ENCODE measurements at regions not wholly inside any gene's neighbourhood (a gene's known extent, or its start where the extent isn't known, plus 50 kb on each side); places are given as distances from the start of the nearest gene placed in this dataset.

DNA sequence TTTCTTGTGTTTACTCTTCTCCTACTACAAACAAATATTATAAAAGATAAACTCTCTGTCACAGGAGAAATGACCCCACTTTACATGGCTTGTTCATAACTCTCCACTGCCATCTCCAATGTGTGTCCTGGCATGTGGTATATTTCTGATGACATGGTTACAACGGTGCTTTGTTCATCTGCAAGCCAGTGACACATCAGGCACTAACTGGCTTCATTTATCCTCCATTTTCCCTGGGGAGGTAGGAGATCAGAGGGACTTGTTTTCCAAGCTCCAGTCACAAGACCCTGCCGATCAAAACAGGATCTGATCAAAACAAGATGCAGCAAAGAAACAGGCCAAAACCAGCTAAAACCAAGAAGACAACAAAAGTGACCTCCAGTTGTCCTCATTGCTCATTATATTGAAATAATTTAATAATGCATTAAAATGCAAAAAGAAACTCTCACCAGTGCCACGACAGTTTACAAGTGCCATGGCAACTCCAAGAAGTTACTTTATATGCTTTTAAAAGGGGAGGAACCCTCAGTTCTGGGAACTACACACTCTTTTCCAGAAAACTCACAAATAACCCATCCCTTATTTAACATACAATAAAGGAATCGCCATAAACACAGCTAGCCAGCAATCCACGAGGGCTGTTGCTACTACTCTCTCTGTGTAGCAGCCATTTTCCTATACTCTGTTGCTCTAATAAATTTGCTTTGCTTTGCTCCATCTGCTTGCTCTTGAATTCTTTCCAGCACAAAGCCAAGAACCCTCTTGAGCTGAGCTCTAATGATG lies 224.2 kb downstream of the XPNPEP1 start:
- Histone ChIP-seq H3K36me3 (ENCODE audit: control insufficient read depth in 4 of 4, insufficient read depth in 3 of 4, low read depth in 1 of 4, low read length in 3 of 4) (no peaks in the 10 kb centered on the region), H3K4me3 (ENCODE audit: low read depth in 1 of 3, low read length in 3 of 3) (no peak overlapping the region), H3K4me1 (ENCODE audit: control insufficient read depth in 4 of 4, insufficient read depth in 4 of 4, low read length in 3 of 4) (no peaks in the 10 kb centered on the region), H3K27ac (ENCODE audit: low read depth in 1 of 2, low read length in 2 of 2) (no peak overlapping the region), H3K9me3 (ENCODE audit: control insufficient read depth in 4 of 4, low read length in 3 of 4) (no peaks in the 10 kb centered on the region), H3K9ac (ENCODE audit: low read depth in 1 of 2, low read length in 2 of 2) (no peak overlapping the region), H3K27me3 (ENCODE audit: control insufficient read depth in 4 of 4, insufficient read depth in 4 of 4, low read length in 3 of 4) (peaks cover 0 to 2% (median 0%) of the 10 kb centered on the region in 4 donors)
- WGBS, result 67% methylated on average over 5 of the region's 5 CpGs
- DNase-seq (ENCODE audit: low spot score), result no peak
- TF ChIP-seq FOXA2 (IDR thresholded peaks at IDR 0.05) (no peak), SP1 (IDR thresholded peaks at IDR 0.05) (no peak), RAD21 (IDR thresholded peaks at IDR 0.05) (no peak), FOXA1 (IDR thresholded peaks at IDR 0.05) (no peak)
- TF ChIP-seq, protein P1, sequence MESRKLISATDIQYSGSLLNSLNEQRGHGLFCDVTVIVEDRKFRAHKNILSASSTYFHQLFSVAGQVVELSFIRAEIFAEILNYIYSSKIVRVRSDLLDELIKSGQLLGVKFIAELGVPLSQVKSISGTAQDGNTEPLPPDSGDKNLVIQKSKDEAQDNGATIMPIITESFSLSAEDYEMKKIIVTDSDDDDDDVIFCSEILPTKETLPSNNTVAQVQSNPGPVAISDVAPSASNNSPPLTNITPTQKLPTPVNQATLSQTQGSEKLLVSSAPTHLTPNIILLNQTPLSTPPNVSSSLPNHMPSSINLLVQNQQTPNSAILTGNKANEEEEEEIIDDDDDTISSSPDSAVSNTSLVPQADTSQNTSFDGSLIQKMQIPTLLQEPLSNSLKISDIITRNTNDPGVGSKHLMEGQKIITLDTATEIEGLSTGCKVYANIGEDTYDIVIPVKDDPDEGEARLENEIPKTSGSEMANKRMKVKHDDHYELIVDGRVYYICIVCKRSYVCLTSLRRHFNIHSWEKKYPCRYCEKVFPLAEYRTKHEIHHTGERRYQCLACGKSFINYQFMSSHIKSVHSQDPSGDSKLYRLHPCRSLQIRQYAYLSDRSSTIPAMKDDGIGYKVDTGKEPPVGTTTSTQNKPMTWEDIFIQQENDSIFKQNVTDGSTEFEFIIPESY (IDR thresholded peaks at IDR 0.05), result no peak

DNA sequence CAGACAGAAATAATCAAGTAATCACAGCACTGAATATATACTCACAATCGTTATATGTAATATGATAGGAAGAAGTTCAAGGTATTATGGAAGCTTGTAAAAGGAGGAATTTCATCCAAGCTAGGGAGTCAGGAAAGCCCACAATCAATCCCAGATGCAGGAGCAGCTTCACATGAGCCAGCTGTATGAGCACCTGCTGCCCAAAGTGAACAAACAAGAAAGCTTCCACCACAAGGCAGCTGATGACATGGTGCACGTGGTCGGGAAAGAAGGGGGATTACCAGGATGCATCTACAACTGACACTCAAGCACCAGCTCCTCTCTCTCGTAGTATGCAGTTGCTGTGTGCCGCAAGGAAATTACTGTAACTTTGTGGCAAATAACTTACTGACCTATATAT lies 225.2 kb downstream of the XPNPEP1 start:
- TF ChIP-seq JUND (IDR thresholded peaks at IDR 0.05) (no peak), HNF4G (IDR thresholded peaks at IDR 0.05) (no peak), GABPA (IDR thresholded peaks at IDR 0.05 in 1 of 2, conservative IDR thresholded peaks at IDR 0.05 in 1 of 2) (no peak)
- no peak for DNase-seq (ENCODE audit: low spot score)
- 70% methylated on average over 5 of the region's 5 CpGs for WGBS

DNA sequence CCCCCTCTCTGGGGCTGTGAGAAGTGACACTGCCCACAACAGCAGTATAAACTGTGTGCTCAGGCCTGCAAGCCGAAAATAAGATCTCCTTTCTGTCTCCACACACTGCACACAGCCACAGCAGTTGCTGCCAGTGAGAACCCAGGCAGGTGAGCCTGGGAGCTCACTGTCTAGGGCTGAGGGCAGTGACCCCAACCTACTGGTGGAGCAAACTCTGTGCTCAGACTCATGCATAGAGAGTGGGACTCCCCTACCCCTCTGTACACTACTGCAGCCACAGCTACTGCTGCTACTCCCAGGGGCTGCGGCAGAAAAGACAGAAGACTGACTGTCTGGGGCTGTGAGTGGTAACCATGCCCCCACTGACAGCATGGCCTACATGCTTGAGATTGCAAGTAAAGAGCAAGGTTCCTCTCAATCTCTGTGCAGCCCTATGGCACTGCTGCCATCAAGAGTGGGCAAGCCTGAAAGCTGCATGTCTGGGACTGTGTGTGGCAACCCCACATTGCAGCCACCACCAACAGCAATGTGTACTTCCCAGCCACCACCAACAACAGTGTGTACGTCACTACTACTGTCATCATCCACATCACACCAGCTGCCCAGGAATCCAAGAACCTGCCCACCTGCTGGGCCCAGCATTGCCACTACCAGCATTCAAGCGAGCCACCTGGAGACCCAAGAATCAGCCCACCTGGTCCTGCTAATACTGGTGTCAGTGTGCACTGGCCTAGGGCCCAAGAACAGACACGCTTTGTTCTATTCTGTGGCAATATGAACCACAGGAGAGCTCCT lies 226.1 kb downstream of the XPNPEP1 start:
- Histone ChIP-seq H3K4me1 (ENCODE audit: control insufficient read depth in 4 of 4, insufficient read depth in 4 of 4, low read length in 3 of 4) (no peaks in the 10 kb centered on the region), H3K27ac (ENCODE audit: low read depth in 1 of 2, low read length in 2 of 2) (no peak overlapping the region), H3K4me3 (ENCODE audit: low read depth in 1 of 3, low read length in 3 of 3) (no peak overlapping the region), H3K27me3 (ENCODE audit: control insufficient read depth in 4 of 4, insufficient read depth in 4 of 4, low read length in 3 of 4) (peaks cover 0 to 1% (median 0%) of the 10 kb centered on the region in 4 donors), H3K9ac (ENCODE audit: low read depth in 1 of 2, low read length in 2 of 2) (no peak overlapping the region), H3K36me3 (ENCODE audit: control insufficient read depth in 4 of 4, insufficient read depth in 3 of 4, low read depth in 1 of 4, low read length in 3 of 4) (no peaks in the 10 kb centered on the region), H3K9me3 (ENCODE audit: control insufficient read depth in 4 of 4, low read length in 3 of 4) (no peaks in the 10 kb centered on the region)
- no peak for DNase-seq (ENCODE audit: low spot score)
- 75% methylated on average over 5 of the region's 5 CpGs for WGBS
- no peak for TF ChIP-seq RXRA (IDR thresholded peaks at IDR 0.05)
- TF ChIP-seq SP1 (IDR thresholded peaks at IDR 0.05), result no peak
- TF ChIP-seq, protein P2, sequence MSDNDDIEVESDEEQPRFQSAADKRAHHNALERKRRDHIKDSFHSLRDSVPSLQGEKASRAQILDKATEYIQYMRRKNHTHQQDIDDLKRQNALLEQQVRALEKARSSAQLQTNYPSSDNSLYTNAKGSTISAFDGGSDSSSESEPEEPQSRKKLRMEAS (IDR thresholded peaks at IDR 0.05), result no peak
- no peak for TF ChIP-seq TAF1 (conservative IDR thresholded peaks at IDR 0.05)
- TF ChIP-seq HNF4A (conservative IDR thresholded peaks at IDR 0.05), result no peak
- no peak for TF ChIP-seq EGR1 (IDR thresholded peaks at IDR 0.05; ENCODE audit: low read depth in 2 of 2)
- TF ChIP-seq, protein P3, sequence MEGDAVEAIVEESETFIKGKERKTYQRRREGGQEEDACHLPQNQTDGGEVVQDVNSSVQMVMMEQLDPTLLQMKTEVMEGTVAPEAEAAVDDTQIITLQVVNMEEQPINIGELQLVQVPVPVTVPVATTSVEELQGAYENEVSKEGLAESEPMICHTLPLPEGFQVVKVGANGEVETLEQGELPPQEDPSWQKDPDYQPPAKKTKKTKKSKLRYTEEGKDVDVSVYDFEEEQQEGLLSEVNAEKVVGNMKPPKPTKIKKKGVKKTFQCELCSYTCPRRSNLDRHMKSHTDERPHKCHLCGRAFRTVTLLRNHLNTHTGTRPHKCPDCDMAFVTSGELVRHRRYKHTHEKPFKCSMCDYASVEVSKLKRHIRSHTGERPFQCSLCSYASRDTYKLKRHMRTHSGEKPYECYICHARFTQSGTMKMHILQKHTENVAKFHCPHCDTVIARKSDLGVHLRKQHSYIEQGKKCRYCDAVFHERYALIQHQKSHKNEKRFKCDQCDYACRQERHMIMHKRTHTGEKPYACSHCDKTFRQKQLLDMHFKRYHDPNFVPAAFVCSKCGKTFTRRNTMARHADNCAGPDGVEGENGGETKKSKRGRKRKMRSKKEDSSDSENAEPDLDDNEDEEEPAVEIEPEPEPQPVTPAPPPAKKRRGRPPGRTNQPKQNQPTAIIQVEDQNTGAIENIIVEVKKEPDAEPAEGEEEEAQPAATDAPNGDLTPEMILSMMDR (IDR thresholded peaks at IDR 0.05; ENCODE audit: low read depth, low read length, missing input control), result no peak
- no peak for TF ChIP-seq GABPA (IDR thresholded peaks at IDR 0.05 in 1 of 2, conservative IDR thresholded peaks at IDR 0.05 in 1 of 2)
- TF ChIP-seq HNF4G (IDR thresholded peaks at IDR 0.05), result no peak
- TF ChIP-seq, protein P4, sequence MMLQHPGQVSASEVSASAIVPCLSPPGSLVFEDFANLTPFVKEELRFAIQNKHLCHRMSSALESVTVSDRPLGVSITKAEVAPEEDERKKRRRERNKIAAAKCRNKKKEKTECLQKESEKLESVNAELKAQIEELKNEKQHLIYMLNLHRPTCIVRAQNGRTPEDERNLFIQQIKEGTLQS (IDR thresholded peaks at IDR 0.05), result no peak
- no peak for TF ChIP-seq RAD21 (IDR thresholded peaks at IDR 0.05)
- TF ChIP-seq NR2F2 (IDR thresholded peaks at IDR 0.05), result no peak
- TF ChIP-seq, protein P1 (IDR thresholded peaks at IDR 0.05), result no peak

More for the DNA sequence above, 225.2 kb downstream of the XPNPEP1 start:
- no peak overlapping the region for H3K9ac ChIP-seq (ENCODE audit: low read depth in 1 of 2, low read length in 2 of 2)
- H3K9me3 ChIP-seq (ENCODE audit: control insufficient read depth in 4 of 4, low read length in 3 of 4), result no peaks in the 10 kb centered on the region
- H3K4me3 ChIP-seq (ENCODE audit: low read depth in 1 of 3, low read length in 3 of 3), result no peak overlapping the region
- H3K27me3 ChIP-seq (ENCODE audit: control insufficient read depth in 4 of 4, insufficient read depth in 4 of 4, low read length in 3 of 4), result peaks cover 0 to 2% (median 0%) of the 10 kb centered on the region in 4 donors
- no peaks in the 10 kb centered on the region for H3K36me3 ChIP-seq (ENCODE audit: control insufficient read depth in 4 of 4, insufficient read depth in 3 of 4, low read depth in 1 of 4, low read length in 3 of 4)
- no peaks in the 10 kb centered on the region for H3K4me1 ChIP-seq (ENCODE audit: control insufficient read depth in 4 of 4, insufficient read depth in 4 of 4, low read length in 3 of 4)
- H3K27ac ChIP-seq (ENCODE audit: low read depth in 1 of 2, low read length in 2 of 2), result no peak overlapping the region

All from liver (tissue), 8 donors.